Cardiac fibroblast (primary cell): ENCODE measurements at regions not wholly inside any gene's neighbourhood (a gene's known extent, or its start where the extent isn't known, plus 50 kb on each side); places are given as distances from the start of the nearest gene placed in this dataset.
A peak's percentile ranks its signal among the peaks of the same experiment; 100 is the strongest.

Source experiments
- DNase-seq, 2 donors: peaks; one replicate each; pipeline versions ENCODE4 v3.0.0 to v3.0.0-alpha.2; 2010; ENCODE audit warnings: low read depth in 2 of 2
- H3K4me3 ChIP-seq, 2 donors: replicated peaks in 1 of 2; 1 replicate in 1 of 2; 2 replicates in 1 of 2; pipeline ENCODE4 v1.5.1; 2011; ENCODE audit warnings: low read depth in 2 of 2, low read length in 2 of 2, mild to moderate bottlenecking in 2 of 2, moderate library complexity in 1 of 2
- TF ChIP-seq, protein P1 (sequence below): IDR thresholded peaks from one replicate; pipeline ENCODE4 v1.5.1; 2011; ENCODE audit warnings: low read depth, mild to moderate bottlenecking, low read length, inconsistent platforms

- no peak for DNase-seq
- no peak overlapping the region for H3K4me3 ChIP-seq
- TF ChIP-seq, protein P1, sequence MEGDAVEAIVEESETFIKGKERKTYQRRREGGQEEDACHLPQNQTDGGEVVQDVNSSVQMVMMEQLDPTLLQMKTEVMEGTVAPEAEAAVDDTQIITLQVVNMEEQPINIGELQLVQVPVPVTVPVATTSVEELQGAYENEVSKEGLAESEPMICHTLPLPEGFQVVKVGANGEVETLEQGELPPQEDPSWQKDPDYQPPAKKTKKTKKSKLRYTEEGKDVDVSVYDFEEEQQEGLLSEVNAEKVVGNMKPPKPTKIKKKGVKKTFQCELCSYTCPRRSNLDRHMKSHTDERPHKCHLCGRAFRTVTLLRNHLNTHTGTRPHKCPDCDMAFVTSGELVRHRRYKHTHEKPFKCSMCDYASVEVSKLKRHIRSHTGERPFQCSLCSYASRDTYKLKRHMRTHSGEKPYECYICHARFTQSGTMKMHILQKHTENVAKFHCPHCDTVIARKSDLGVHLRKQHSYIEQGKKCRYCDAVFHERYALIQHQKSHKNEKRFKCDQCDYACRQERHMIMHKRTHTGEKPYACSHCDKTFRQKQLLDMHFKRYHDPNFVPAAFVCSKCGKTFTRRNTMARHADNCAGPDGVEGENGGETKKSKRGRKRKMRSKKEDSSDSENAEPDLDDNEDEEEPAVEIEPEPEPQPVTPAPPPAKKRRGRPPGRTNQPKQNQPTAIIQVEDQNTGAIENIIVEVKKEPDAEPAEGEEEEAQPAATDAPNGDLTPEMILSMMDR = no peak
These were observed 935.6 kb downstream of the PDHA2 start for GRCh38 chr4:96775501-96775900.

GRCh38 chr4:96776920-96777527 lies 937.1 kb downstream of the PDHA2 start:
- no peak overlapping the region for H3K4me3 ChIP-seq
- no peak for DNase-seq
- TF ChIP-seq, protein P1 = no peak

GRCh38 chr4:96784336-96784735 lies 944.4 kb downstream of the PDHA2 start:
- TF ChIP-seq, protein P1 = no peak
- no peak for DNase-seq
- H3K4me3 ChIP-seq = no peak overlapping the region

DNA sequence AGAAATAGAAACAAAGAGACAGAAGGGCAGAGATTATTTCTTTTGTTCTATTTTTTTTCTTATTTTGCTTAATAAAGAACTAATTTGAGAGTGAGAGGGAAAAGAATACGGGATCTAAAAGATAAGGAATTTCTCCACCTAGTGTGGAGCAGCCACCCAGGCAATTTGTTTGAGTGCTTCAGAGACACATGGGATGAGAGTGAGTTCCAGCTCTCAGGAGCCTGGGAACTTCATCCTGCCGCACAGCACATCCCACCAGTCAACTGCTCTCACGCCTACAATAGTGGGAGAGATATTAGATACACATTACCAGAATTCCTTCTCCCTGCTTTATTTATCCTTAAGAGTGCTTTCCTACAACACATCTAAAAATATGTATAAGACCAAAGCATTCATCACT lies 946.4 kb downstream of the PDHA2 start:
- DNase-seq = no peak
- TF ChIP-seq, protein P1 = no peak

DNA sequence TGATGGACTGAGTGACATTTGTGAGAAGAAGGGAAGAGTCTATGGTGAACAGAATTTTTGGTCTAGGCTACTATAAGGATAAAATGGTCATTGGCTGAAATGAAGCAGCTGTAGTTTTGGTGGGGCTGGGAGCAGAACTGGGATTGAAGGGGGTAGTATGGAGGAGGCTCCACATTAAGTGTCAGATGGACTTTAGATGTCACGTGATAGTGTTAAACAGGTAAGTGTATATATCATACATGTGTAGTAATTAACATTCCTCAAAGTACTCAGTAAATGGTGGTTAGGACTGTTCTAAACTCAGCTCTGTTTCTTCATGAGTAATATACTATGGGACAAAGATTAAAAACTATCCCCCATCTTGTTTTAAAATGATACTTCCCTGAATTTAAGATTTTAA lies 947.9 kb downstream of the PDHA2 start:
- DNase-seq = no peak
- H3K4me3 ChIP-seq = no peak overlapping the region
- TF ChIP-seq, protein P1 = no peak

More for the DNA sequence above, 946.4 kb downstream of the PDHA2 start:
- no peak overlapping the region for H3K4me3 ChIP-seq

GRCh38 chr4:96809563-96809962 lies 969.7 kb downstream of the PDHA2 start:
- TF ChIP-seq, protein P1 = no peak
- DNase-seq = no peak
- H3K4me3 ChIP-seq = no peak overlapping the region

DNA sequence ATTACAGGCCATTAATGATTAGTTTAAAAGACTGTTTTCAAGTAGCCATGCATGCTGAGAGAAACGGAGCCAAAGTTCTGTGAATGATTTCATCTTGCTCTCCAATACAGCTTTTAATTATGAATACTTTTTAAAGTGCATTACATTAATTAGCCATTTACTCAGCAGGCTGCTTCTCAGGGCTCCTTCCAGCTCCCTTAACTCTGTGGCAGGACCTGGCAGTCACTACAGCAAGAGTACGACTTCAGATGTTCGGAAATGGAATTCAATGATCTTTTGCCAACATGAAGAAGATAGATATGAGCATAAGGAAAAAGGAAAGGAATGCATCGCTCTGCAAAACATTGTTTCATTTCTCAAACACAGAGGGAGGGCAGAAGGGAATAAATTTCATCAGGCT lies 987.2 kb downstream of the PDHA2 start:
- H3K4me3 ChIP-seq = no peak overlapping the region
- TF ChIP-seq, protein P1 = no peak
- peak in 1 of 2 donors; percentile 47 for DNase-seq
